GM18517 (cell line): ENCODE measurements at regions not wholly inside any gene's neighbourhood (a gene's known extent, or its start where the extent isn't known, plus 50 kb on each side); places are given as distances from the start of the nearest gene placed in this dataset.

ENCODE experiments used
- ATAC-seq: cut with Tn5 transposase; IDR thresholded peaks from one replicate; pipeline ENCODE4 v1.9.1; 2021; ENCODE audit warnings: mild to moderate bottlenecking, moderate library complexity; ENCODE audit not compliant: unreplicated experiment

GRCh38 chr4:145427991-145428390, 53.7 kb upstream of the SMAD1 start:
- ATAC-seq: no peak

GRCh38 chr4:145427221-145427620, 54.4 kb upstream of the SMAD1 start:
- no peak for ATAC-seq

GRCh38 chr4:145423017-145423708, 58.5 kb upstream of the SMAD1 start:
- no peak for ATAC-seq

- ATAC-seq: no peak
Observed at GRCh38 chr4:145420595-145421214, 60.9 kb upstream of the SMAD1 start.

GRCh38 chr4:145418739-145419138, 62.9 kb upstream of the SMAD1 start:
- no peak for ATAC-seq

- ATAC-seq: no peak
Observed at GRCh38 chr4:145417348-145418130, 64.1 kb upstream of the SMAD1 start.

GRCh38 chr4:145414841-145415240, 66.8 kb upstream of the SMAD1 start:
- ATAC-seq: no peak

- ATAC-seq: no peak
Observed at GRCh38 chr4:145414226-145414625, 67.4 kb upstream of the SMAD1 start.

GRCh38 chr4:145406970-145407369, 74.7 kb upstream of the SMAD1 start:
- no peak for ATAC-seq

GRCh38 chr4:145404761-145405160, 76.9 kb upstream of the SMAD1 start:
- ATAC-seq: no peak

- ATAC-seq: no peak
Observed at GRCh38 chr4:145396581-145396980, 85.1 kb upstream of the SMAD1 start.

GRCh38 chr4:145390571-145390970, 91.1 kb upstream of the SMAD1 start:
- ATAC-seq: no peak

- ATAC-seq: no peak
Observed at GRCh38 chr4:145389550-145389949, 92.1 kb upstream of the SMAD1 start.

GRCh38 chr4:145388043-145388442, 93.6 kb upstream of the SMAD1 start:
- ATAC-seq: no peak

GRCh38 chr4:145387079-145387478, 94.6 kb upstream of the SMAD1 start:
- no peak for ATAC-seq

GRCh38 chr4:145381163-145381562, 100.5 kb upstream of the SMAD1 start:
- no peak for ATAC-seq

- ATAC-seq: no peak
Observed at GRCh38 chr4:145380123-145380522, 101.5 kb upstream of the SMAD1 start.

GRCh38 chr4:145375416-145375815, 106.2 kb upstream of the SMAD1 start:
- no peak for ATAC-seq

- no peak for ATAC-seq
Observed at GRCh38 chr4:145352438-145353145, 129.1 kb upstream of the SMAD1 start.

GRCh38 chr4:145351922-145352321, 129.7 kb upstream of the SMAD1 start:
- ATAC-seq: no peak

GRCh38 chr4:145351162-145351561, 130.5 kb upstream of the SMAD1 start:
- no peak for ATAC-seq
